ENCODE measurements at regions not wholly inside any gene's neighbourhood (a gene's known extent, or its start where the extent isn't known, plus 50 kb on each side); places are given as distances from the start of the nearest gene placed in this dataset.

- no peak overlapping the region for H3K27ac ChIP-seq (replicated peaks; ENCODE audit: low read length)
- no peak overlapping the region for H4K91ac ChIP-seq (ENCODE audit: low read depth, low read length, poor library complexity)
- no peaks in the 10 kb centered on the region for H3K36me3 ChIP-seq (replicated peaks in 1 of 2; ENCODE audit: control insufficient read depth in 2 of 2, insufficient read depth in 2 of 2, low read length in 2 of 2)
- no peak overlapping the region for H3K9ac ChIP-seq (ENCODE audit: low read depth, low read length, poor library complexity)
- peaks cover 0 to 2% (median 0%) of the 10 kb centered on the region in 3 experiments for H3K27me3 ChIP-seq (ENCODE audit: control insufficient read depth in 3 of 3, insufficient read depth in 3 of 3, low read depth in 1 of 3, low read length in 3 of 3)
- no peak overlapping the region for H2AK5ac ChIP-seq (ENCODE audit: low read depth, low read length)
- no peak overlapping the region for H3K14ac ChIP-seq (ENCODE audit: low read length)
- H2BK12ac ChIP-seq (ENCODE audit: low read length), result no peak overlapping the region
- H3K79me1 ChIP-seq (ENCODE audit: low read depth, low read length), result no peaks in the 10 kb centered on the region
- no peak overlapping the region for H3K4ac ChIP-seq (ENCODE audit: low read length)
- peaks cover 2 to 3% of the 10 kb centered on the region in 2 donors for H3K9me3 ChIP-seq (replicated peaks in 1 of 2; ENCODE audit: control insufficient read depth in 2 of 2, insufficient read depth in 1 of 2, low read depth in 1 of 2, low read length in 2 of 2)
- H2BK5ac ChIP-seq (ENCODE audit: low read length), result no peak overlapping the region
- H2BK15ac ChIP-seq (ENCODE audit: low read length), result no peak overlapping the region
- no peak overlapping the region for H2AFZ ChIP-seq (ENCODE audit: low read length)
- no peak overlapping the region for H3K4me3 ChIP-seq (ENCODE audit: low read length in 2 of 2)
- H3K18ac ChIP-seq (ENCODE audit: low read length), result no peak overlapping the region
- H3K23ac ChIP-seq (ENCODE audit: low read depth, low read length, poor library complexity), result no peak overlapping the region
- no peak overlapping the region for H4K8ac ChIP-seq (ENCODE audit: low read depth, low read length)
- H3K4me1 ChIP-seq (ENCODE audit: control insufficient read depth in 2 of 2, insufficient read depth in 1 of 2, low read depth in 1 of 2, low read length in 2 of 2), result peaks cover 0 to 2% of the 10 kb centered on the region in 2 donors
- H3K4me2 ChIP-seq (ENCODE audit: insufficient read depth, low read length, poor library complexity, severe bottlenecking), result no peak overlapping the region
- H2BK120ac ChIP-seq (ENCODE audit: low read depth, low read length), result no peak overlapping the region
- DNase-seq (ENCODE audit: low spot score), result no peak
These were observed 189.4 kb downstream of the QDPR start for GRCh38 chr4:17322514-17322913.

- Histone ChIP-seq H2BK120ac (ENCODE audit: low read depth, low read length) (no peak overlapping the region), H4K8ac (ENCODE audit: low read depth, low read length) (no peak overlapping the region), H3K27me3 (ENCODE audit: control insufficient read depth in 3 of 3, insufficient read depth in 3 of 3, low read depth in 1 of 3, low read length in 3 of 3) (peaks cover 0 to 2% (median 0%) of the 10 kb centered on the region in 3 experiments), H3K9me3 (replicated peaks in 1 of 2; ENCODE audit: control insufficient read depth in 2 of 2, insufficient read depth in 1 of 2, low read depth in 1 of 2, low read length in 2 of 2) (peaks cover 2 to 3% of the 10 kb centered on the region in 2 donors), H3K4ac (ENCODE audit: low read length) (no peak overlapping the region), H3K79me1 (ENCODE audit: low read depth, low read length) (no peaks in the 10 kb centered on the region), H3K4me2 (ENCODE audit: insufficient read depth, low read length, poor library complexity, severe bottlenecking) (no peak overlapping the region), H2AFZ (ENCODE audit: low read length) (no peak overlapping the region), H3K4me1 (ENCODE audit: control insufficient read depth in 2 of 2, insufficient read depth in 1 of 2, low read depth in 1 of 2, low read length in 2 of 2) (peaks cover 0 to 2% of the 10 kb centered on the region in 2 donors), H3K9ac (ENCODE audit: low read depth, low read length, poor library complexity) (no peak overlapping the region), H2BK5ac (ENCODE audit: low read length) (no peak overlapping the region), H3K23ac (ENCODE audit: low read depth, low read length, poor library complexity) (no peak overlapping the region), H2AK5ac (ENCODE audit: low read depth, low read length) (no peak overlapping the region), H2BK15ac (ENCODE audit: low read length) (no peak overlapping the region), H3K27ac (replicated peaks; ENCODE audit: low read length) (no peak overlapping the region), H3K18ac (ENCODE audit: low read length) (no peak overlapping the region), H3K36me3 (replicated peaks in 1 of 2; ENCODE audit: control insufficient read depth in 2 of 2, insufficient read depth in 2 of 2, low read length in 2 of 2) (no peaks in the 10 kb centered on the region), H3K4me3 (ENCODE audit: low read length in 2 of 2) (no peak overlapping the region), H2BK12ac (ENCODE audit: low read length) (no peak overlapping the region), H4K91ac (ENCODE audit: low read depth, low read length, poor library complexity) (no peak overlapping the region), H3K14ac (ENCODE audit: low read length) (no peak overlapping the region)
- DNase-seq (ENCODE audit: low spot score), result no peak
- no CpG with 5 or more reads among the region's 6 CpGs for WGBS, 2 donors (ENCODE audit: extremely low coverage in 2 of 2, insufficient read length in 2 of 2, insufficient replicate concordance in 1 of 2)
These were observed 191.8 kb downstream of the QDPR start for GRCh38 chr4:17320046-17320445.

- Histone ChIP-seq H3K27ac (replicated peaks; ENCODE audit: low read length) (no peak overlapping the region), H3K23ac (ENCODE audit: low read depth, low read length, poor library complexity) (no peak overlapping the region), H3K18ac (ENCODE audit: low read length) (no peak overlapping the region), H3K4me1 (ENCODE audit: control insufficient read depth in 2 of 2, insufficient read depth in 1 of 2, low read depth in 1 of 2, low read length in 2 of 2) (peaks cover 0 to 2% of the 10 kb centered on the region in 2 donors), H3K14ac (ENCODE audit: low read length) (no peak overlapping the region), H2BK5ac (ENCODE audit: low read length) (no peak overlapping the region), H3K4ac (ENCODE audit: low read length) (no peak overlapping the region), H3K27me3 (ENCODE audit: control insufficient read depth in 3 of 3, insufficient read depth in 3 of 3, low read depth in 1 of 3, low read length in 3 of 3) (peaks cover 0 to 2% (median 0%) of the 10 kb centered on the region in 3 experiments), H3K9ac (ENCODE audit: low read depth, low read length, poor library complexity) (no peak overlapping the region), H4K91ac (ENCODE audit: low read depth, low read length, poor library complexity) (no peak overlapping the region), H3K36me3 (replicated peaks in 1 of 2; ENCODE audit: control insufficient read depth in 2 of 2, insufficient read depth in 2 of 2, low read length in 2 of 2) (no peaks in the 10 kb centered on the region), H3K4me2 (ENCODE audit: insufficient read depth, low read length, poor library complexity, severe bottlenecking) (no peak overlapping the region), H2BK120ac (ENCODE audit: low read depth, low read length) (no peak overlapping the region), H2BK15ac (ENCODE audit: low read length) (no peak overlapping the region), H3K9me3 (replicated peaks in 1 of 2; ENCODE audit: control insufficient read depth in 2 of 2, insufficient read depth in 1 of 2, low read depth in 1 of 2, low read length in 2 of 2) (peaks cover 2 to 3% of the 10 kb centered on the region in 2 donors), H2AK5ac (ENCODE audit: low read depth, low read length) (no peak overlapping the region), H3K79me1 (ENCODE audit: low read depth, low read length) (no peaks in the 10 kb centered on the region), H2BK12ac (ENCODE audit: low read length) (no peak overlapping the region), H4K8ac (ENCODE audit: low read depth, low read length) (no peak overlapping the region), H2AFZ (ENCODE audit: low read length) (no peak overlapping the region), H3K4me3 (ENCODE audit: low read length in 2 of 2) (no peak overlapping the region)
- WGBS, 2 donors (ENCODE audit: extremely low coverage in 2 of 2, insufficient read length in 2 of 2, insufficient replicate concordance in 1 of 2), result no CpG with 5 or more reads among the region's 5 CpGs
- DNase-seq (ENCODE audit: low spot score), result no peak
These were observed 194.4 kb downstream of the QDPR start for GRCh38 chr4:17317526-17317925.

- no peak overlapping the region for H2BK5ac ChIP-seq (ENCODE audit: low read length)
- no peak overlapping the region for H2BK120ac ChIP-seq (ENCODE audit: low read depth, low read length)
- no peak overlapping the region for H3K27ac ChIP-seq (replicated peaks; ENCODE audit: low read length)
- H3K9ac ChIP-seq (ENCODE audit: low read depth, low read length, poor library complexity), result no peak overlapping the region
- peaks cover 2 to 3% of the 10 kb centered on the region in 2 donors for H3K9me3 ChIP-seq (replicated peaks in 1 of 2; ENCODE audit: control insufficient read depth in 2 of 2, insufficient read depth in 1 of 2, low read depth in 1 of 2, low read length in 2 of 2)
- peaks cover 0 to 2% (median 0%) of the 10 kb centered on the region in 3 experiments for H3K27me3 ChIP-seq (ENCODE audit: control insufficient read depth in 3 of 3, insufficient read depth in 3 of 3, low read depth in 1 of 3, low read length in 3 of 3)
- no peak overlapping the region for H3K4ac ChIP-seq (ENCODE audit: low read length)
- no peak overlapping the region for H4K91ac ChIP-seq (ENCODE audit: low read depth, low read length, poor library complexity)
- DNase-seq (ENCODE audit: low spot score), result no peak
- no peak overlapping the region for H3K4me2 ChIP-seq (ENCODE audit: insufficient read depth, low read length, poor library complexity, severe bottlenecking)
- no peaks in the 10 kb centered on the region for H3K36me3 ChIP-seq (replicated peaks in 1 of 2; ENCODE audit: control insufficient read depth in 2 of 2, insufficient read depth in 2 of 2, low read length in 2 of 2)
- no peak overlapping the region for H3K18ac ChIP-seq (ENCODE audit: low read length)
- no peak overlapping the region for H4K8ac ChIP-seq (ENCODE audit: low read depth, low read length)
- H3K4me1 ChIP-seq (ENCODE audit: control insufficient read depth in 2 of 2, insufficient read depth in 1 of 2, low read depth in 1 of 2, low read length in 2 of 2), result no peaks in the 10 kb centered on the region
- H3K14ac ChIP-seq (ENCODE audit: low read length), result no peak overlapping the region
- WGBS, 2 donors (ENCODE audit: extremely low coverage in 2 of 2, insufficient read length in 2 of 2, insufficient replicate concordance in 1 of 2), result no CpG with 5 or more reads among the region's 1 CpG
- H3K23ac ChIP-seq (ENCODE audit: low read depth, low read length, poor library complexity), result no peak overlapping the region
- no peak overlapping the region for H2AK5ac ChIP-seq (ENCODE audit: low read depth, low read length)
- no peak overlapping the region for H2AFZ ChIP-seq (ENCODE audit: low read length)
- H3K4me3 ChIP-seq (ENCODE audit: low read length in 2 of 2), result no peak overlapping the region
- H2BK12ac ChIP-seq (ENCODE audit: low read length), result no peak overlapping the region
- H3K79me1 ChIP-seq (ENCODE audit: low read depth, low read length), result no peaks in the 10 kb centered on the region
- no peak overlapping the region for H2BK15ac ChIP-seq (ENCODE audit: low read length)
These were observed 195.3 kb downstream of the QDPR start for GRCh38 chr4:17316566-17316965.

Measured in neuronal stem cell (in vitro differentiated cells).